GM21390 (cell line): ENCODE measurements at regions not wholly inside any gene's neighbourhood (a gene's known extent, or its start where the extent isn't known, plus 50 kb on each side); places are given as distances from the start of the nearest gene placed in this dataset.

ENCODE experiments used
- ATAC-seq: cut with Tn5 transposase; IDR thresholded peaks from one replicate; pipeline ENCODE4 v1.9.1; 2021; ENCODE audit not compliant: unreplicated experiment

- ATAC-seq: no peak
Measured at GRCh38 chr14:98368916-98369315, 903.1 kb downstream of the BCL11B start.

- no peak for ATAC-seq
Measured at GRCh38 chr14:98369344-98369743, 902.7 kb downstream of the BCL11B start.

GRCh38 chr14:98370352-98370751 lies 901.6 kb downstream of the BCL11B start:
- ATAC-seq: no peak

- ATAC-seq: no peak
Measured at GRCh38 chr14:98371141-98371540, 900.9 kb downstream of the BCL11B start.

GRCh38 chr14:98374136-98374535 lies 897.9 kb downstream of the BCL11B start:
- no peak for ATAC-seq

GRCh38 chr14:98375566-98375965 lies 896.4 kb downstream of the BCL11B start:
- ATAC-seq: no peak

- ATAC-seq: no peak
Measured at GRCh38 chr14:98379830-98380229, 892.2 kb downstream of the BCL11B start.

- ATAC-seq: no peak
Measured at GRCh38 chr14:98382662-98383061, 889.3 kb downstream of the BCL11B start.

- ATAC-seq: no peak
Measured at GRCh38 chr14:98385851-98386250, 886.1 kb downstream of the BCL11B start.

- no peak for ATAC-seq
Measured at GRCh38 chr14:98391061-98391460, 880.9 kb downstream of the BCL11B start.

- ATAC-seq: no peak
Measured at GRCh38 chr14:98393527-98393926, 878.5 kb downstream of the BCL11B start.

GRCh38 chr14:98404811-98405210 lies 867.2 kb downstream of the BCL11B start:
- no peak for ATAC-seq

GRCh38 chr14:98408024-98408555 lies 863.9 kb downstream of the BCL11B start:
- no peak for ATAC-seq

- ATAC-seq: no peak
Measured at GRCh38 chr14:98408713-98409112, 863.3 kb downstream of the BCL11B start.

GRCh38 chr14:98411154-98411553 lies 860.8 kb downstream of the BCL11B start:
- ATAC-seq: no peak

GRCh38 chr14:98412431-98412830 lies 859.6 kb downstream of the BCL11B start:
- no peak for ATAC-seq

- no peak for ATAC-seq
Measured at GRCh38 chr14:98415766-98416165, 856.2 kb downstream of the BCL11B start.

- no peak for ATAC-seq
Measured at GRCh38 chr14:98417001-98417400, 855.0 kb downstream of the BCL11B start.

GRCh38 chr14:98428483-98428994 lies 843.5 kb downstream of the BCL11B start:
- no peak for ATAC-seq

- ATAC-seq: no peak
Measured at GRCh38 chr14:98433436-98433835, 838.6 kb downstream of the BCL11B start.

GRCh38 chr14:98437113-98437512 lies 834.9 kb downstream of the BCL11B start:
- ATAC-seq: no peak

GRCh38 chr14:98444077-98444476 lies 827.9 kb downstream of the BCL11B start:
- ATAC-seq: no peak

GRCh38 chr14:98445718-98446117 lies 826.3 kb downstream of the BCL11B start:
- ATAC-seq: no peak
